H1 (cell line): ENCODE measurements at regions not wholly inside any gene's neighbourhood (a gene's known extent, or its start where the extent isn't known, plus 50 kb on each side); places are given as distances from the start of the nearest gene placed in this dataset.

Source experiments
- CTCF ChIA-PET: fragments of 300-600 bp; sonication (Branson Sonifier 250); formaldehyde crosslinking; loops from one replicate; lab custom pipeline; 2021; ENCODE audit not compliant: partially characterized antibody; lab: Charles Lee
- POLR2A ChIA-PET: fragments of 300-600 bp; sonication (Branson Sonifier 250); formaldehyde crosslinking; loops from one replicate; lab custom pipeline; 2021; ENCODE audit warnings: inconsistent platforms; ENCODE audit not compliant: partially characterized antibody; lab: Charles Lee
- DNase-seq, 2 experiments: peaks; one replicate each; pipeline versions ENCODE4 v3.0.0 to v3.0.0-alpha.2; 2010 to 2022; ENCODE audit warnings: low spot score in 2 of 2, low read depth in 1 of 2, mixed read lengths in 1 of 2
- FAIRE-seq: peaks from 2 replicates; lab custom pipeline; 2011; peaks lifted over from hg19 to GRCh38; lab: Jason Lieb, UNC
- H2AFZ ChIP-seq: 2 replicates; pipeline ENCODE4 v1.8.1; 2012; ENCODE audit warnings: low read length, inconsistent platforms
- H2AK5ac ChIP-seq: 2 replicates; pipeline ENCODE4 v1.6.1; 2013; ENCODE audit warnings: low read depth, low read length
- H2BK120ac ChIP-seq: replicated peaks from 2 replicates; pipeline ENCODE3; 2013; ENCODE audit warnings: low read depth, low read length, inconsistent platforms
- H2BK12ac ChIP-seq: 2 replicates; pipeline ENCODE4 v1.6.1; 2013; ENCODE audit warnings: low read depth, low read length
- H2BK15ac ChIP-seq: 2 replicates; pipeline ENCODE4 v1.6.1; 2013; ENCODE audit warnings: low read length
- H2BK20ac ChIP-seq: 2 replicates; pipeline ENCODE4 v1.6.1; 2013; ENCODE audit warnings: low read length
- H2BK5ac ChIP-seq: 2 replicates; pipeline ENCODE4 v1.6.1; 2013; ENCODE audit warnings: low read depth, low read length
- H3K14ac ChIP-seq: 2 replicates; pipeline ENCODE4 v1.6.1; 2013; ENCODE audit warnings: inconsistent platforms; ENCODE audit not compliant: insufficient read length
- H3K18ac ChIP-seq: 2 replicates; pipeline ENCODE4 v1.6.1; 2013; ENCODE audit warnings: low read length; ENCODE audit errors: extremely low read depth
- H3K23ac ChIP-seq: 2 replicates; pipeline ENCODE4 v1.6.1; 2013; ENCODE audit warnings: inconsistent platforms; ENCODE audit not compliant: insufficient read length
- H3K23me2 ChIP-seq: 2 replicates; pipeline ENCODE4 v1.6.1; 2013; ENCODE audit warnings: low read depth, low read length
- H3K27ac ChIP-seq: 2 replicates; pipeline ENCODE4 v1.6.1; 2011; ENCODE audit warnings: low read depth, low read length, inconsistent platforms
- H3K27me3 ChIP-seq, 4 experiments: replicated peaks in 1 of 4; 1 replicate in 1 of 4; 2 replicates in 3 of 4; pipeline versions ENCODE4 v1.6.1 to v1.8.1; 2011 to 2013; ENCODE audit warnings: low read length in 3 of 4, mild to moderate bottlenecking in 3 of 4, inconsistent platforms in 2 of 4, mixed read lengths in 2 of 4, moderate library complexity in 1 of 4; ENCODE audit not compliant: control insufficient read depth in 3 of 4, insufficient read depth in 3 of 4; ENCODE audit errors: extremely low read depth in 1 of 4
- H3K36me3 ChIP-seq, 4 experiments: 2 replicates each; pipeline versions ENCODE4 v1.6.1 to v1.8.1; 2011 to 2013; ENCODE audit warnings: mild to moderate bottlenecking in 4 of 4, low read length in 3 of 4, moderate library complexity in 2 of 4, control low read depth in 1 of 4, inconsistent platforms in 1 of 4; ENCODE audit not compliant: insufficient read depth in 4 of 4, control insufficient read depth in 2 of 4
- H3K4ac ChIP-seq: replicated peaks from 2 replicates; pipeline ENCODE3; 2013; ENCODE audit warnings: low read length, low read depth, mixed read lengths, inconsistent platforms; ENCODE audit not compliant: insufficient read length
- H3K4me1 ChIP-seq, 4 experiments: replicated peaks in 1 of 4; 1 replicate in 1 of 4; 2 replicates in 3 of 4; pipeline versions ENCODE4 v1.6.1 to v1.8.1; 2011 to 2013; ENCODE audit warnings: low read length in 3 of 4, inconsistent platforms in 2 of 4, mixed read lengths in 1 of 4; ENCODE audit not compliant: insufficient read depth in 4 of 4, control insufficient read depth in 3 of 4
- H3K4me2 ChIP-seq, 2 experiments: 2 replicates each; pipeline versions ENCODE4 v1.6.1 to v1.8.1; 2011 to 2013; ENCODE audit warnings: low read depth in 2 of 2, low read length in 2 of 2, control low read depth in 1 of 2, inconsistent platforms in 1 of 2, mild to moderate bottlenecking in 1 of 2; ENCODE audit not compliant: insufficient read depth in 1 of 2
- H3K4me3 ChIP-seq, 4 experiments: fragments of 200-600, 300-600 bp in 1 of 4; sonication (generic), shearing (Covaris generic), sonication (Bioruptor Twin) in 1 of 4; 2 replicates each; pipeline versions ENCODE4 v1.5.1 to v1.8.1; 2011 to 2016; ENCODE audit warnings: low read length in 4 of 4, low read depth in 3 of 4, control low read depth in 2 of 4, inconsistent platforms in 2 of 4, mild to moderate bottlenecking in 2 of 4, mixed read lengths in 1 of 4, moderate library complexity in 1 of 4; ENCODE audit not compliant: insufficient read depth in 2 of 4; ENCODE audit errors: extremely low read depth in 1 of 4
- H3K56ac ChIP-seq: replicated peaks from 2 replicates; pipeline ENCODE3; 2013; ENCODE audit warnings: low read depth, mild to moderate bottlenecking, mixed read lengths, low read length, inconsistent platforms; ENCODE audit not compliant: insufficient read length
- H3K79me1 ChIP-seq: 2 replicates; pipeline ENCODE4 v1.6.1; 2013; ENCODE audit warnings: low read depth, low read length, control low read depth
- H3K79me2 ChIP-seq, 2 experiments: 2 replicates each; pipeline versions ENCODE4 v1.6.1 to v1.8.1; 2012 to 2013; ENCODE audit warnings: low read length in 2 of 2, mild to moderate bottlenecking in 2 of 2, inconsistent platforms in 1 of 2; ENCODE audit not compliant: insufficient read depth in 2 of 2, control insufficient read depth in 1 of 2
- H3K9ac ChIP-seq, 4 experiments: replicated peaks in 1 of 4; 1 replicate in 1 of 4; 2 replicates in 3 of 4; pipeline versions ENCODE4 v1.6.1 to v1.8.1; 2011 to 2013; ENCODE audit warnings: low read depth in 3 of 4, low read length in 3 of 4, control low read depth in 2 of 4, mild to moderate bottlenecking in 2 of 4, moderate library complexity in 2 of 4, inconsistent platforms in 1 of 4; ENCODE audit errors: extremely low read depth in 1 of 4
- H3K9me3 ChIP-seq, 2 experiments: 2 replicates each; pipeline versions ENCODE4 v1.6.1 to v1.8.1; 2012 to 2013; ENCODE audit warnings: mild to moderate bottlenecking in 2 of 2, moderate library complexity in 2 of 2, control low read depth in 1 of 2, inconsistent platforms in 1 of 2, low read depth in 1 of 2, low read length in 1 of 2, mixed read lengths in 1 of 2; ENCODE audit not compliant: insufficient read depth in 2 of 2
- H4K20me1 ChIP-seq, 2 experiments: replicated peaks in 1 of 2; 2 replicates each; pipeline versions ENCODE3 to v1.8.1; 2011 to 2013; ENCODE audit warnings: inconsistent platforms in 2 of 2, low read length in 2 of 2, mild to moderate bottlenecking in 1 of 2; ENCODE audit not compliant: insufficient read depth in 2 of 2, control insufficient read depth in 1 of 2
- H4K5ac ChIP-seq: 2 replicates; pipeline ENCODE4 v1.6.1; 2013; ENCODE audit warnings: low read length, low read depth, mixed read lengths, inconsistent platforms; ENCODE audit not compliant: insufficient read length
- H4K8ac ChIP-seq: 2 replicates; pipeline ENCODE4 v1.8.0; 2013; ENCODE audit warnings: mild to moderate bottlenecking, moderate library complexity, low read length, inconsistent platforms; ENCODE audit not compliant: insufficient read depth; ENCODE audit errors: extremely low read depth
- H4K91ac ChIP-seq: replicated peaks from 2 replicates; pipeline ENCODE3; 2013; ENCODE audit warnings: low read length, mixed read lengths, inconsistent platforms; ENCODE audit not compliant: insufficient read length
- CBX5 ChIP-seq: fragments of 300-800, 300-1000 bp; sonication (generic); IDR thresholded peaks from 2 replicates; pipeline ENCODE4 v1.7.1; 2016; ENCODE audit warnings: antibody characterized with exemption, low read length, low read depth
- GABPA ChIP-seq: IDR thresholded peaks from 2 replicates; pipeline ENCODE4 v1.6.1; 2011; ENCODE audit warnings: mild to moderate bottlenecking, low read length, moderate library complexity, borderline replicate concordance; ENCODE audit not compliant: insufficient read depth
- GTF2F1 ChIP-seq: IDR thresholded peaks from 2 replicates; pipeline ENCODE4 v1.6.1; 2012; ENCODE audit warnings: low read depth, low read length, improper control_type of control experiment, borderline replicate concordance
- WGBS, 2 experiments: shearing (Covaris generic) in 1 of 2; methylation state at CpG; one replicate each; pipeline versions ENCODE4 v1.1.6 to v1.1.7; 2013 to 2015; ENCODE audit warnings: low lambda C conversion rate in 2 of 2, mixed read lengths in 2 of 2, inconsistent platforms in 1 of 2, low coverage in 1 of 2, missing lambda C conversion rate in 1 of 2; ENCODE audit not compliant: insufficient replicate concordance in 2 of 2, insufficient coverage in 1 of 2, insufficient read length in 1 of 2; ENCODE audit errors: extremely low coverage in 1 of 2, missing lambda C conversion rate in 1 of 2; 5-methylcytosine and 5-hydroxymethylcytosine counted together

GRCh38 chr6:14819001-14819400 is 426.9 kb upstream of the JARID2 start:
- CTCF ChIA-PET = interaction anchor here (0.7 to 1.3 kb wide), 2 partner anchors 13 to 14 kb away, joined by 3 to 4 read pairs; no protein-coding TSS in a partner anchor
- Histone ChIP-seq H3K79me2 (no peaks in the 10 kb centered on the region), H4K8ac (no peak overlapping the region), H3K9me3 (no peaks in the 10 kb centered on the region), H2BK20ac (no peak overlapping the region; the same call in 1 of the 2 replicates), H3K36me3 (no peaks in the 10 kb centered on the region), H3K4me3 (no peak overlapping the region), H4K91ac (no peak overlapping the region), H3K4me2 (no peak overlapping the region), H2BK12ac (peak overlapping the region; percentile 88; the same call in 1 of the 2 replicates), H3K23ac (no peak overlapping the region), H3K4ac (no peak overlapping the region), H2AK5ac (no peak overlapping the region), H3K79me1 (peaks cover 2% of the 10 kb centered on the region), H3K4me1 (peaks cover 4 to 15% (median 6%) of the 10 kb centered on the region in 4 experiments; a peak in 6 of 7 replicates), H4K20me1 (no peaks in the 10 kb centered on the region), H3K9ac (no peak overlapping the region), H3K18ac (peak overlapping the region; percentile 52; the same call in 1 of the 2 replicates), H2BK120ac (no peak overlapping the region), H4K5ac (no peak overlapping the region), H3K23me2 (no peaks in the 10 kb centered on the region; the same call in 1 of the 2 replicates), H3K27ac (no peak overlapping the region), H3K14ac (no peak overlapping the region), H2BK5ac (peak overlapping the region; percentile 38; the same call in 1 of the 2 replicates), H2AFZ (no peak overlapping the region), H3K56ac (no peak overlapping the region), H2BK15ac (peak overlapping the region; percentile 84; the same call in 1 of the 2 replicates), H3K27me3 (no peaks in the 10 kb centered on the region)
- FAIRE-seq (no peak), DNase-seq (no peak)
- POLR2A ChIA-PET = no interaction called here
- TF ChIP-seq GTF2F1 = no peak
- TF ChIP-seq CBX5 = no peak
- no peak for TF ChIP-seq GABPA
- WGBS, 2 experiments = 95% methylated on average over 4 of the region's 4 CpGs; no CpG with 5 or more reads in 1 of the 2 experiments
